ENCODE measurements at regions not wholly inside any gene's neighbourhood (a gene's known extent, or its start where the extent isn't known, plus 50 kb on each side); places are given as distances from the start of the nearest gene placed in this dataset.

- TF ChIP-seq EZH2 (IDR thresholded peaks at IDR 0.05) (no peak), POLR2AphosphoS5 (IDR thresholded peaks at IDR 0.05; ENCODE audit: borderline replicate concordance, low read depth, low read length) (no peak)
Measured at GRCh38 chr15:93982226-93982727, 249.1 kb upstream of the MCTP2 start.

All from SK-N-MC (cell line).